Testis (tissue), 2 donors: ENCODE measurements at regions not wholly inside any gene's neighbourhood (a gene's known extent, or its start where the extent isn't known, plus 50 kb on each side); places are given as distances from the start of the nearest gene placed in this dataset.

Source experiments
- POLR2A ChIP-seq: fragments of 450-650 bp; IDR thresholded peaks from one replicate; pipeline ENCODE4 v1.6.1; 2017; ENCODE audit warnings: antibody characterized with exemption, mild to moderate bottlenecking, moderate library complexity
- TF ChIP-seq, protein P1 (sequence below), 3 experiments: fragments of 450-650 bp in 2 of 3; fragments of 200-600 bp in 1 of 3; sonication (generic) in 1 of 3; IDR thresholded peaks; one replicate each; pipeline ENCODE4 v1.5.1; 2016 to 2019; ENCODE audit warnings: antibody characterized with exemption in 3 of 3, mild to moderate bottlenecking in 2 of 3, moderate library complexity in 1 of 3

DNA sequence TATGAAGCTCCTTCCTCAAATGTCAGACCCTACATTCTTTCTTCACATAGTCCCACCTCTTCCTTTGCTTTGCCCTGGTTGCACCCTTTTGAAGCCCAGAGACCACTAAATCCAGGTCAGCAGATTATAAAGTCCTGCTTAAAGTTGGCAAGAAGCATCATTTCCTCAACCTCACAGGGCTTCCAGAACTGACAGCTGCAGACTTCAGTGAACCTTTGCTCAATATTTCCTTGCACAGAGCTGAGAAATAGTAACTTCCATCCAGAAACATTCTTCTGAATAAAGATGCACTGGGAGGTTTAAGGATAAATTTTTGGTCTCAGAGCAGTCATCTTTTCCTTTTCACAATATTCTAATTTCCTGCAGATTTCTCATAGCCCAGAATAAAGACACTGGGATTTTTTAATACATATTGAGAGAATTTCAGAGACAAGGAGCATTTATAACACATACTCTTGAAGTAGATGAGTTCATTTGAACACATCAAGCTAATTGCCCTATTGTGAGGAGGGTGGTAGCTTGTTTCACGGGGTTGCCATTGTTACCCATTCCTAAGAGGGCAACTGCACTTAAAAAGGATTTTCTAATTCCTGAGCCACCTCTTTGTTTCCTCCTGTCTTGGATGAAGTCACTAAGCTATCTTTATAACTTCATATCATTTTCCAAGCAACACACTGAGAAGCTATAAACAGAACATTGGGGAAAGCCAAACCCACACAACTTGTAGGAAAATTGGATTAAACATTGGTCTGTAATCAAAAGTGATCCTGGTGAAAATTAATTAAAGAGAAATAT is 150.2 kb upstream of the PLN start:
- TF ChIP-seq, protein P1, sequence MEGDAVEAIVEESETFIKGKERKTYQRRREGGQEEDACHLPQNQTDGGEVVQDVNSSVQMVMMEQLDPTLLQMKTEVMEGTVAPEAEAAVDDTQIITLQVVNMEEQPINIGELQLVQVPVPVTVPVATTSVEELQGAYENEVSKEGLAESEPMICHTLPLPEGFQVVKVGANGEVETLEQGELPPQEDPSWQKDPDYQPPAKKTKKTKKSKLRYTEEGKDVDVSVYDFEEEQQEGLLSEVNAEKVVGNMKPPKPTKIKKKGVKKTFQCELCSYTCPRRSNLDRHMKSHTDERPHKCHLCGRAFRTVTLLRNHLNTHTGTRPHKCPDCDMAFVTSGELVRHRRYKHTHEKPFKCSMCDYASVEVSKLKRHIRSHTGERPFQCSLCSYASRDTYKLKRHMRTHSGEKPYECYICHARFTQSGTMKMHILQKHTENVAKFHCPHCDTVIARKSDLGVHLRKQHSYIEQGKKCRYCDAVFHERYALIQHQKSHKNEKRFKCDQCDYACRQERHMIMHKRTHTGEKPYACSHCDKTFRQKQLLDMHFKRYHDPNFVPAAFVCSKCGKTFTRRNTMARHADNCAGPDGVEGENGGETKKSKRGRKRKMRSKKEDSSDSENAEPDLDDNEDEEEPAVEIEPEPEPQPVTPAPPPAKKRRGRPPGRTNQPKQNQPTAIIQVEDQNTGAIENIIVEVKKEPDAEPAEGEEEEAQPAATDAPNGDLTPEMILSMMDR (IDR thresholded peaks at IDR 0.05), result no peak
- TF ChIP-seq POLR2A, result no peak
